ENCODE measurements at regions not wholly inside any gene's neighbourhood (a gene's known extent, or its start where the extent isn't known, plus 50 kb on each side); places are given as distances from the start of the nearest gene placed in this dataset.

GRCh38 chr2:176633754-176634153 is 364.5 kb downstream of the MTX2 start:
- no peaks in the 10 kb centered on the region for H3K9me3 ChIP-seq (ENCODE audit: control insufficient read depth, insufficient read depth, low read depth, low read length)
- no TSS peak for BruUV-seq (replicated peaks)
- ATAC-seq (no peak), DNase-seq (ENCODE audit: low read depth, low spot score) (no peak)
- H3K27me3 ChIP-seq (ENCODE audit: control insufficient read depth, insufficient read depth, low read length), result no peaks in the 10 kb centered on the region; the same call in 1 of the 2 replicates
- ChIA-PET CTCF (no interaction called here), POLR2A (no interaction called here)
- TF ChIP-seq REST (IDR thresholded peaks at IDR 0.05; ENCODE audit: insufficient read depth in 1 of 2, low read depth in 2 of 2, low read length in 1 of 2), result no peak
- TF ChIP-seq, protein P1, sequence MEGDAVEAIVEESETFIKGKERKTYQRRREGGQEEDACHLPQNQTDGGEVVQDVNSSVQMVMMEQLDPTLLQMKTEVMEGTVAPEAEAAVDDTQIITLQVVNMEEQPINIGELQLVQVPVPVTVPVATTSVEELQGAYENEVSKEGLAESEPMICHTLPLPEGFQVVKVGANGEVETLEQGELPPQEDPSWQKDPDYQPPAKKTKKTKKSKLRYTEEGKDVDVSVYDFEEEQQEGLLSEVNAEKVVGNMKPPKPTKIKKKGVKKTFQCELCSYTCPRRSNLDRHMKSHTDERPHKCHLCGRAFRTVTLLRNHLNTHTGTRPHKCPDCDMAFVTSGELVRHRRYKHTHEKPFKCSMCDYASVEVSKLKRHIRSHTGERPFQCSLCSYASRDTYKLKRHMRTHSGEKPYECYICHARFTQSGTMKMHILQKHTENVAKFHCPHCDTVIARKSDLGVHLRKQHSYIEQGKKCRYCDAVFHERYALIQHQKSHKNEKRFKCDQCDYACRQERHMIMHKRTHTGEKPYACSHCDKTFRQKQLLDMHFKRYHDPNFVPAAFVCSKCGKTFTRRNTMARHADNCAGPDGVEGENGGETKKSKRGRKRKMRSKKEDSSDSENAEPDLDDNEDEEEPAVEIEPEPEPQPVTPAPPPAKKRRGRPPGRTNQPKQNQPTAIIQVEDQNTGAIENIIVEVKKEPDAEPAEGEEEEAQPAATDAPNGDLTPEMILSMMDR (IDR thresholded peaks at IDR 0.05), result no peak
- TF ChIP-seq POLR2AphosphoS5 (IDR thresholded peaks at IDR 0.05; ENCODE audit: low read depth, low read length), result no peak
- no peak for TF ChIP-seq TCF7L2 (IDR thresholded peaks at IDR 0.05; ENCODE audit: low read depth, low read length)
- TF ChIP-seq SIN3A (IDR thresholded peaks at IDR 0.05; ENCODE audit: borderline replicate concordance, insufficient read depth, low read depth, low read length), result no peak
- H3K36me3 ChIP-seq (ENCODE audit: control insufficient read depth, insufficient read depth, low read length), result no peaks in the 10 kb centered on the region
- no peak overlapping the region for H3K4me3 ChIP-seq (ENCODE audit: low read depth in 2 of 2, low read length in 2 of 2)
- no peak overlapping the region for H3K27ac ChIP-seq (ENCODE audit: low read length)
- in situ Hi-C loops (cut with HindIII; ENCODE audit: low pct_unique_long_range_greater_than_20kb, low sequenced_read_pairs) (no loop called here), intact Hi-C loops (cut with micrococcal nuclease; ENCODE audit: unreplicated experiment) (no loop called here)
- H3K4me1 ChIP-seq (ENCODE audit: control insufficient read depth, insufficient read depth, low read length), result no peaks in the 10 kb centered on the region

GRCh38 chr2:176636401-176636800 is 367.2 kb downstream of the MTX2 start:
- ChIA-PET POLR2A (no interaction called here), CTCF (no interaction called here)
- H3K27ac ChIP-seq (ENCODE audit: low read length), result no peak overlapping the region
- peak overlapping the region; percentile 65 to 66 for H3K4me3 ChIP-seq (ENCODE audit: low read depth in 2 of 2, low read length in 2 of 2)
- ATAC-seq (no peak), DNase-seq (ENCODE audit: low read depth, low spot score) (no peak)
- no TSS peak for BruUV-seq (replicated peaks)
- H3K27me3 ChIP-seq (ENCODE audit: control insufficient read depth, insufficient read depth, low read length), result no peaks in the 10 kb centered on the region; the same call in 1 of the 2 replicates
- in situ Hi-C loops (cut with HindIII; ENCODE audit: low pct_unique_long_range_greater_than_20kb, low sequenced_read_pairs), result no loop called here
- H3K9me3 ChIP-seq (ENCODE audit: control insufficient read depth, insufficient read depth, low read depth, low read length), result no peaks in the 10 kb centered on the region
- TF ChIP-seq, protein P1 (IDR thresholded peaks at IDR 0.05), result no peak
- TF ChIP-seq TCF7L2 (IDR thresholded peaks at IDR 0.05; ENCODE audit: low read depth, low read length) (no peak), REST (IDR thresholded peaks at IDR 0.05; ENCODE audit: insufficient read depth in 1 of 2, low read depth in 2 of 2, low read length in 1 of 2) (no peak)
- H3K4me1 ChIP-seq (ENCODE audit: control insufficient read depth, insufficient read depth, low read length), result no peaks in the 10 kb centered on the region
- no peaks in the 10 kb centered on the region for H3K36me3 ChIP-seq (ENCODE audit: control insufficient read depth, insufficient read depth, low read length)
- intact Hi-C loops (cut with micrococcal nuclease; ENCODE audit: unreplicated experiment), result loop anchor here (5.0 kb wide), 2 partner anchors 84 to 179 kb away; no protein-coding TSS in a partner anchor
